Left colon (tissue), 2 donors: ENCODE measurements at regions not wholly inside any gene's neighbourhood (a gene's known extent, or its start where the extent isn't known, plus 50 kb on each side); places are given as distances from the start of the nearest gene placed in this dataset.

ENCODE experiments used
- ATAC-seq: fragments of 200-7000 bp; cut with Tn5 transposase; one replicate; pipeline ENCODE4 v1.9.1; 2020; ENCODE audit warnings: mild to moderate bottlenecking, moderate library complexity
- DNase-seq, 2 donors: peaks; one replicate each; pipeline ENCODE4 v3.0.0-alpha.2; 2020
- intact Hi-C, 2 donors: fragments of 100-400 bp; cut with DNase I in 1 of 2; cut with micrococcal nuclease in 1 of 2; formaldehyde crosslinking; loops; one replicate each; pipeline versions ENCODE4 v1.11.2 to v1.14.0; 2022; cut with DNase I, micrococcal nuclease
- donor health status: DM: no; HTN: no; CAD: no.
- donor health status: DM: yes; HTN: yes; CAD: no.

DNA sequence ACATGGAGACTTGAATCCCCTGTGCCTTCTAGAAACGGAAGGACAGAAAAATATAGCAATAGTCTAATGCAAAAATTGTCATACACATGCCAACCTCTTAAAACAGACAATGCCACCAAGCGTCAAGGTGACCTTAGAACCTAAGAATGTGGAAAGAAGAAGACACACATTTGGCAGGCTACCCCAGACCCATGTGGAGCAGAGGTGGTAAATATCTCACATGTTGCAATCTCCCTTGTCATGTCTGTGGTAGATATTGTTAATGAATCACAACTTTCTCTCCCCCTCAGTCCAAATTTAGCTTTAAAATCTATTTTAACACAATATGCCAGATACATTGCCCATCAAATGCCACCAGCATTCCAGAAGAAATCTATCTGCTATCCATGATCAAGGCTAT lies 137.4 kb downstream of the HNMT start:
- ATAC-seq, result no peak
- intact Hi-C loops, result no loop called here
- DNase-seq, result no peak

DNA sequence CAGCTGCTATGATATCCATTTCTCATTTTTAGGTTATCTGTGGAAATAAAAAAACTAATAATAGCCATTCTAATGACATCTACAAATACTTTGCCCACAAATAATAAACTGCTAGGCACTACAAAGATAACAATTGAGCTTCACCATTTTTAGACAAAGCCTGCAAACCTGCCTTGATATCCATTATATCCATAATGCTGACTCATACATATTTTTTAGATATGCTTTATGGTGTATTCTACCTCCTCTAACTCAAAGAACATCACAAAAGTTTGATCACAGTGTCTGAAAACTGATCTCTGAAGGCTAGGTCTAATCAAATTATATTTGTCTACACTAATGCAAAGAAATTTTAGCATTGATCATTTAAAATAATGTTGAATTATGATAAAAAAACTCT lies 138.4 kb downstream of the HNMT start:
- intact Hi-C loops, result no loop called here
- no peak for ATAC-seq
- DNase-seq, result no peak

DNA sequence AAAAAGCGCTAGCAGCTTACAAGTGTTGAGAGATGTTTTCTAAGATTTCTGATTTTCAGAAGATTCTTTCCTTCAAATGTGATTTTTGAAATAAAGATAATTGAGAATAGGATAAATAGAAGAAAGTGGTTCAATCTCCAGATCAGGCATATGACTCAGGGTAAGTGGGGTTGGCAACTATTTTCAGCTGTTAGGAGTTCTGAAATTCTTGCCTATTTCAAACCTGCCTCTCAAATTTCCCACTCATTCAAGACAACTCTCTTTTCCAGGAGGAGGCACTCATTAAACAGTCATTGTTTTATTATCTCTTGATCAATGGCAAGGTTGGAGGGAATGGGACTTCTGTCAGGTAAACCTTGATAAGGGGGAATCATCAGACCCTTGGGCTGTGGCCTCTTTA lies 138.9 kb downstream of the HNMT start:
- DNase-seq, result no peak
- no peak for ATAC-seq
- intact Hi-C loops, result no loop called here

- ATAC-seq (no peak), DNase-seq (no peak)
- intact Hi-C loops, result no loop called here
Observed at GRCh38 chr2:138104071-138104470, 139.8 kb downstream of the HNMT start.

- ATAC-seq (no peak), DNase-seq (no peak)
- intact Hi-C loops, result no loop called here
Observed at GRCh38 chr2:138105358-138105757, 141.1 kb downstream of the HNMT start.

- intact Hi-C loops, result no loop called here
- ATAC-seq (no peak), DNase-seq (no peak)
Observed at GRCh38 chr2:138106606-138107005, 142.3 kb downstream of the HNMT start.

DNA sequence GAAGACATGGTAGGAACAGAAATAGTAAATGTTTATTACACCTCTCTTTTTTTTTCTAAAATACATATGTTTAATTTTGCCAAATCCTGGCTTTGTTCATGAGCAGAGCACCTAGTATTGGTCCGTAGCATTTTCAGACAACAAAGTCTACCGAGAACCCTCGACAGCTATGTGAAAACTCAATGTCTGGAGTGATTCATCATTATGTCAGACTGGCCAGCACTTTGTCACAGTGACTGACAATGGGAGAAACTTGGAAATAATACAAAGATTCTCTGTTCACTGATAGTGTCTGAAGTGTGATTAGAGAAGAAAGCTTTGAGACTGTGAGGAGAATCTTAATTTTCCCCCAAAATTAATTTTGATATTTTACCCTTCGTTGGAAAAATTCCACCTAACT lies 143.0 kb downstream of the HNMT start:
- ATAC-seq, result no peak

GRCh38 chr2:138110453-138111083 lies 146.3 kb downstream of the HNMT start:
- DNase-seq (no peak), ATAC-seq (no peak)
- intact Hi-C loops, result no loop called here

More for the DNA sequence above, 143.0 kb downstream of the HNMT start:
- intact Hi-C loops, result no loop called here
- DNase-seq, result no peak

DNA sequence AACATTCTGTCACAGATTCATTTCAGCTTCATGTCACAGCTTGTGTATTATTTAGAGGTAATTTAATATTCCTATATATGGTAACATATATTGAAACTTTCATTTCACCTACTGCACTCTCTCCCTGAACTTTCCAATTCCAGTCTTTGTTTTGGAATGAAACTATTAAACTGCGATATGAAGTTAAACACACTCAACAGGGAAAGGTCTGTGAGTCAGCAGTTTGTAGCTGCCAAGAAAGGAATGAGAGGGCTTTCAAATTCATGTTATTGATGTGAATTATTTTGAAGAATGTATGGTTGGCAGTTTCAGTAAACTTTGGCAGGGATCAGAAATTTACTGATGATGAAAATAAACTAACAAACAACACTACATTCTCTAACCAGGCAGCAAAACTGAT lies 148.3 kb downstream of the HNMT start:
- no peak for ATAC-seq
- intact Hi-C loops, result no loop called here
- DNase-seq, result no peak

DNA sequence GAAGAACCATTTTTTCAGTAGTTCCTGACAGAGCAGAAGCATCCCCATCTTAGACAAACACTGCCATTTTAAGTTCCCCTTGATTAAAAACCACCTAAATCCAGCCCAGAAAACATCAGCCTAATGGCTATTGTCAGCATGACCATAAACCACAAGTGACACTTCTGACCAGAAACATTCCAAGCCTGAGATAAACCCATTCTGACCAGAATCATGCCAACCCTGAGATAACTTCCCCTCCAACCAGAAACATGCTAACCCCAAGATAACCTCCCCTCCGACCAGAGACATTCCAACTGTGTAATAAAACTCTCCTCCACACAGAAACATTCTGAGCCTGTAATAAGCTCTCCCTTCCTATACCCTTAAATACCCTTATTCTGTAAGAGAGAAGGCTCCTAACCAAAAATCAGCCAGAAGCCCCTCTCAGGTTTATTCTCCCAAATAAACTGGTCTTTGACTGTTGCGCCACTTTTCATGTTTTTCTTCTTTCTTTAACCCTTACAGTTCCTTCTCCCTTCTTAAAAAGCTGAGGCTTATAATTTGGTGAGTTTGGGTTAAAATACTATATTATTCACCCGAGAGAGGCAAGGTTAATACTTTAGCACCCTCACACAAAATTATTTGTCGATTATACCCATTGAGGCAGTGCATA lies 149.7 kb downstream of the HNMT start:
- ATAC-seq (no peak), DNase-seq (no peak)
- intact Hi-C loops, result no loop called here

- intact Hi-C loops, result no loop called here
- DNase-seq, result no peak
Observed at GRCh38 chr2:138115666-138116065, 151.4 kb downstream of the HNMT start.

DNA sequence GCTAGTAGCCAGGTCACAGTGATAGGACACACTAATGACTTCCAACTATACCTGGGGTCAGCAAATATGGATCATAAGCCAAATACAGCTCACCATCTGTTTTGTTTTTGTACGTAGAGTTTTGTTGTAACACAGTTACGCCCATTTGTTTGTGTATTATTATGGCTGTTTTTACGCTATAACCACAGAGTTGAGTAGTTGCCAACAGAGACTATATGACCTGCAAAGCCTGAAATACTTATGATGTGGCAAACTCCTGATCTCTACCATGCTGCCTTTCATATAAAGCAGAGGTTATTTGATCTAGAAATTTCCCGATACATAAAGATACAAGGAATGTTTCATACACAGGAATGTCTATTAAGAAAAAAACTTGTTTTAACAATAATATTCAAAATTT lies 152.2 kb downstream of the HNMT start:
- intact Hi-C loops, result no loop called here
- ATAC-seq (no peak), DNase-seq (no peak)

More at GRCh38 chr2:138115666-138116065, 151.4 kb downstream of the HNMT start:
- no peak for ATAC-seq

- DNase-seq (peak; percentile 32 to 33), ATAC-seq (peak; percentile 98)
- intact Hi-C loops, result no loop called here
Observed at GRCh38 chr2:138121666-138122661, 157.7 kb downstream of the HNMT start.

- intact Hi-C loops, result no loop called here
- DNase-seq (no peak), ATAC-seq (no peak)
Observed at GRCh38 chr2:138122891-138123290, 158.6 kb downstream of the HNMT start.

DNA sequence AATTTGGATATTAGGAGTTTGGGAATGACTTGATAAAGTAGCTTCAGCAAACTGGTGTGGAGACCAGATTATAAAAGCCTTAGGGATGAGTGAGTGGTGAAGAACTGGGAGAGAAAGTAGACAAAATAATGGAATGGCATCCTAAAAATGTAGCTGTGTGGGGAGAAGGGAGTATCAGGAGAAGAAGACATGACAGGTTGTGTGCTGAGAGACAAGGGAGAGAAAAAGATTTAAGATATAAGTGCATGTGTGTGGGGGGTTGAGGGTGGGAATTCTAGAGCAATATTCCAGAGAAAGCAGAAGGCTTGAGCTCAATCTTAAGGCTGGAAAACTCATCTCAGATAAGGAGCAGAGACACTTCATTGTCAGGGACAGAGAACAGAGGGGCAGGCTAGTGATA lies 159.5 kb downstream of the HNMT start:
- DNase-seq (no peak), ATAC-seq (no peak)
- intact Hi-C loops, result no loop called here

DNA sequence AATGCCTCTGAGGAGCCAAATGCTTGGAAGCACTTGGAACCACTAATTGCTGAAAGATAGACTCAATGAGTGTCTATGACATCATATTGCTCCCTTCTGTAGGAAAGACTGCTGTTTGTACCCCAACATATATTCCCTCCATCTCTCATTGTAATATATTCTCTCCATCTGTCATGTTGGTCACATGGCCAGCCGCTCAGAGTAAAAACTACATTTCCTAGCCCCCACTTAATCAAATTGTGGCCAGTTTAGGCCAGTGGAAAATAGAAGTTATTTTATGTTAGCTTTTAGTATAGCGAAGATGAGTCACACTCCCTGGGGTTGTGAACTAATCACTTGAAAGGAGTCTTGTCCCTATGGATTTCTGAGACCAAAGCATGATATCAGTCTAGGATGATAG lies 160.2 kb downstream of the HNMT start:
- intact Hi-C loops, result no loop called here
- DNase-seq, result no peak
- no peak for ATAC-seq

GRCh38 chr2:138125306-138126288 lies 161.3 kb downstream of the HNMT start:
- no peak for DNase-seq
- intact Hi-C loops, result no loop called here
- ATAC-seq, result no peak

DNA sequence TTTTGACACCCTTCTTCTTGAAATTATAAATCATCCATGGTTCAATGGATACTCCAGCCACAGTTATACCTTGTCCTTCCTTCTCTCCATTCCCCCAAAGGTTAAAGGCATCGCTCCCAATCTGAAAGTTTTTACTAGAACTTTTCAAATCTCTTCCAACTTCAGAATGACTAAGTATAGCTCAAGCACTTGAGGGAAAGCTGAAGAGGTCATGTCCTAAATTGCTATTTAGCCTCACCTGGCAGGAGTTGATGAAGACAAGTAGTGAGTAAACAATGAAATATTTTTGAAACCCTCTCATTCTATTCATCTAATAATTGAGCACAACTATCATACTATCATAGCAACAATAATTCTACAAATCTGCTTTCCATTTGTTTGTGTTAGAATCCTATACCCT lies 167.8 kb downstream of the HNMT start:
- intact Hi-C loops, result no loop called here
- ATAC-seq (no peak), DNase-seq (no peak)

DNA sequence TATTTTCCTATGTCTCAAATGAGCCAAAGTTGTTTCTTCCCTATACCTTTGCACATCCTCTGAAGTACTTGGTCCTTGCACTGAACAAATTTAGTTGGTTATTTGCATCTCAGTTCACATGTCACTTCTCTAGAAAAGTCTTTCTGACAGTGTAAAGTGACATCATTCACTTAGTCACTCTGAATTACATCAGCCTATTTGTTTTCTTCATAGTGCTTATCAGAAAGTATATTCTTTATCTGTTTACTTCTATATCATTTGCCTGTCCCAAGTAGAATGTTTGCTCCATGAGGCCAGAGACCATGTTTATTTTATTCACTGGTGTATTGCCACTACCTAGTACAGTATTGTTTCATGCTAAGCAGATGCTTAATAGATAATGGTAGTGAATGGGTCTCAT lies 173.7 kb downstream of the HNMT start:
- peak; percentile 36 for ATAC-seq
- DNase-seq, result no peak
- intact Hi-C loops, result no loop called here
